ENCODE measurements at regions not wholly inside any gene's neighbourhood (a gene's known extent, or its start where the extent isn't known, plus 50 kb on each side); places are given as distances from the start of the nearest gene placed in this dataset.

- DNase-seq = no peak
Observed at GRCh38 chr10:128963211-128964099, 503.6 kb upstream of the MGMT start.

- DNase-seq = no peak
Observed at GRCh38 chr10:128964100-128964403, 503.0 kb upstream of the MGMT start.

GRCh38 chr10:128967980-128968756, 498.9 kb upstream of the MGMT start:
- DNase-seq = no peak

- no peak for DNase-seq
Observed at GRCh38 chr10:128969551-128969950, 497.5 kb upstream of the MGMT start.

GRCh38 chr10:128971374-128972035, 495.5 kb upstream of the MGMT start:
- DNase-seq = no peak

GRCh38 chr10:128972036-128972405, 495.0 kb upstream of the MGMT start:
- DNase-seq = no peak

GRCh38 chr10:128973221-128973620, 493.8 kb upstream of the MGMT start:
- no peak for DNase-seq

- DNase-seq = no peak
Observed at GRCh38 chr10:128976856-128977255, 490.2 kb upstream of the MGMT start.

- no peak for DNase-seq
Observed at GRCh38 chr10:128978211-128978610, 488.8 kb upstream of the MGMT start.

- no peak for DNase-seq
Observed at GRCh38 chr10:128979405-128979804, 487.6 kb upstream of the MGMT start.

GRCh38 chr10:128981251-128981650, 485.8 kb upstream of the MGMT start:
- DNase-seq = no peak

- no peak for DNase-seq
Observed at GRCh38 chr10:128981881-128982615, 485.0 kb upstream of the MGMT start.

- DNase-seq = no peak
Observed at GRCh38 chr10:128982616-128982915, 484.5 kb upstream of the MGMT start.

- DNase-seq = no peak
Observed at GRCh38 chr10:128985036-128985435, 482.0 kb upstream of the MGMT start.

GRCh38 chr10:128990986-128991385, 476.1 kb upstream of the MGMT start:
- no peak for DNase-seq

GRCh38 chr10:128992770-128993169, 474.3 kb upstream of the MGMT start:
- DNase-seq = no peak

- no peak for DNase-seq
Observed at GRCh38 chr10:128993443-128993842, 473.6 kb upstream of the MGMT start.

- no peak for DNase-seq
Observed at GRCh38 chr10:128993911-128994538, 473.0 kb upstream of the MGMT start.

GRCh38 chr10:128994598-128995143, 472.4 kb upstream of the MGMT start:
- no peak for DNase-seq

GRCh38 chr10:128995676-128996075, 471.4 kb upstream of the MGMT start:
- DNase-seq = no peak

- no peak for DNase-seq
Observed at GRCh38 chr10:128996092-128996491, 470.9 kb upstream of the MGMT start.

GRCh38 chr10:128998101-128998805, 468.8 kb upstream of the MGMT start:
- DNase-seq = no peak

All from DMS79 (cell line).